H1 (cell line): ENCODE measurements at regions not wholly inside any gene's neighbourhood (a gene's known extent, or its start where the extent isn't known, plus 50 kb on each side); places are given as distances from the start of the nearest gene placed in this dataset.

Source experiments
- CEBPB ChIP-seq: IDR thresholded peaks from 2 replicates; pipeline ENCODE4 v1.6.1; 2012; ENCODE audit warnings: low read depth, low read length
- CHD2 ChIP-seq: IDR thresholded peaks from 2 replicates; pipeline ENCODE4 v1.6.1; 2012; ENCODE audit warnings: low read length, improper control_type of control experiment
- CTCF ChIP-seq, 3 experiments: IDR thresholded peaks; 1 replicate in 2 of 3; 2 replicates in 1 of 3; pipeline versions ENCODE4 v1.5.1 to v1.6.1; 2011; ENCODE audit warnings: low read length in 3 of 3, mild to moderate bottlenecking in 3 of 3, inconsistent platforms in 2 of 3, low read depth in 1 of 3, moderate library complexity in 1 of 3; ENCODE audit not compliant: insufficient read depth in 1 of 3; ENCODE audit errors: control extremely low read depth in 1 of 3
- POLR2A ChIP-seq, 2 experiments: IDR thresholded peaks; 1 replicate in 1 of 2; 2 replicates in 1 of 2; pipeline ENCODE4 v1.6.1; 2011; ENCODE audit warnings: low read depth in 2 of 2, low read length in 2 of 2, mild to moderate bottlenecking in 2 of 2; ENCODE audit errors: control extremely low read depth in 1 of 2

- TF ChIP-seq CTCF (IDR thresholded peaks at IDR 0.05; ENCODE audit: control extremely low read depth in 1 of 3, insufficient read depth in 1 of 3, low read depth in 1 of 3, low read length in 3 of 3) (no peak), POLR2A (IDR thresholded peaks at IDR 0.05; ENCODE audit: control extremely low read depth in 1 of 2, low read depth in 2 of 2, low read length in 2 of 2) (no peak), CHD2 (no peak), CEBPB (no peak)
Measured at GRCh38 chr6:167571550-167571949, 246.7 kb downstream of the TTLL2 start.
